ENCODE measurements at regions not wholly inside any gene's neighbourhood (a gene's known extent, or its start where the extent isn't known, plus 50 kb on each side); places are given as distances from the start of the nearest gene placed in this dataset.
"Not testable (repeated sequence)": the region's sequence is repeated elsewhere in the genome, so short reads cannot be mapped to it uniquely, and the experiment has no call there.

DNA sequence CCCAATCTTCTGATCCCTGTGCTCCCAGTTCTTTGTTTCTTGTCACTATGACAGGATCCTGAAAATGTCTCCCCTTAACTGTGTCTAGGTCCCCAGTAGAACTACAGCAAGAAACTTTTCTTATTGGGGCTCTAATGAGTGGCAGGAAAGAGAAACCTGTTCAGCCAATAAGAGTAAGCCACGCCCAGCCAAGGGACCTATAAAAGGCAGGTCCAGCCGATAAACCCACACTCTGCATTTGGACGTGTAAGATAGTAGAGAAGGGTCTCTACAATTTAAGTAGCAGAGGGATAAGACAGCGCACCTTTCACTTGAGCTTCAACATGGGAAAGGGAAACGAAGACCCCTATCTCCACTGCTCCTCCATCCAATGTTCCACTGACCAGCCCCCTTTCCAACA, 149.9 kb downstream of the LMLN start:
- no peak for DNase-seq
- Histone ChIP-seq H3K27me3 (ENCODE audit: low read depth) (peaks cover 88% of the 10 kb centered on the region), H3K27ac (replicated peaks) (no peak overlapping the region), H3K4me3 (no peak overlapping the region), H3K36me3 (no peaks in the 10 kb centered on the region), H3K4me1 (peaks cover 9% of the 10 kb centered on the region), H3K9me3 (replicated peaks) (no peaks in the 10 kb centered on the region)
- intact Hi-C loops (cut with micrococcal nuclease), result no loop called here
- TF ChIP-seq, protein P1, sequence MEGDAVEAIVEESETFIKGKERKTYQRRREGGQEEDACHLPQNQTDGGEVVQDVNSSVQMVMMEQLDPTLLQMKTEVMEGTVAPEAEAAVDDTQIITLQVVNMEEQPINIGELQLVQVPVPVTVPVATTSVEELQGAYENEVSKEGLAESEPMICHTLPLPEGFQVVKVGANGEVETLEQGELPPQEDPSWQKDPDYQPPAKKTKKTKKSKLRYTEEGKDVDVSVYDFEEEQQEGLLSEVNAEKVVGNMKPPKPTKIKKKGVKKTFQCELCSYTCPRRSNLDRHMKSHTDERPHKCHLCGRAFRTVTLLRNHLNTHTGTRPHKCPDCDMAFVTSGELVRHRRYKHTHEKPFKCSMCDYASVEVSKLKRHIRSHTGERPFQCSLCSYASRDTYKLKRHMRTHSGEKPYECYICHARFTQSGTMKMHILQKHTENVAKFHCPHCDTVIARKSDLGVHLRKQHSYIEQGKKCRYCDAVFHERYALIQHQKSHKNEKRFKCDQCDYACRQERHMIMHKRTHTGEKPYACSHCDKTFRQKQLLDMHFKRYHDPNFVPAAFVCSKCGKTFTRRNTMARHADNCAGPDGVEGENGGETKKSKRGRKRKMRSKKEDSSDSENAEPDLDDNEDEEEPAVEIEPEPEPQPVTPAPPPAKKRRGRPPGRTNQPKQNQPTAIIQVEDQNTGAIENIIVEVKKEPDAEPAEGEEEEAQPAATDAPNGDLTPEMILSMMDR (IDR thresholded peaks at IDR 0.05; ENCODE audit: borderline replicate concordance), result no peak

DNA sequence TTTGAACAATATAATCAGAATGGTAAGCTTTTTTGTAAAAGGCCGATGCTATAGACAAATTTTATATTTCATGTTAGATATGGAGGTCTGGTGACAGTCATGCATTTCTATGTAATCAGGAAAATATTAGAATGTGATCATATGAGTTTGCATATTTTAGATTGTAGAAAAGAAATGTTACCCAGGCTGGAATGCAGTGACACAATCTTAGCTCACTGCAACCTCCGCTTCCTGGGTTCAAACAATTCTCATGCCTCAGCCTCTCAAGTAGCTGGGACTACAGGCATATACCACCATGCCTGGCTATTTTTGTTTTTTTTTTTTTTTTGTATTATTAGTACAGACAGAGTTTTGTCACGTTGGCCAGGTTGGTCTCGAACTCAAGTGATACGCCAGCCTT, 152.0 kb downstream of the LMLN start:
- TF ChIP-seq, protein P1 (IDR thresholded peaks at IDR 0.05; ENCODE audit: borderline replicate concordance), result no peak
- Histone ChIP-seq H3K27ac (replicated peaks) (no peak overlapping the region), H3K4me3 (no peak overlapping the region), H3K36me3 (no peaks in the 10 kb centered on the region), H3K4me1 (peaks cover 9% of the 10 kb centered on the region), H3K27me3 (ENCODE audit: low read depth) (peaks cover 91% of the 10 kb centered on the region), H3K9me3 (replicated peaks) (no peaks in the 10 kb centered on the region)
- intact Hi-C loops (cut with micrococcal nuclease), result no loop called here
- no peak for DNase-seq

DNA sequence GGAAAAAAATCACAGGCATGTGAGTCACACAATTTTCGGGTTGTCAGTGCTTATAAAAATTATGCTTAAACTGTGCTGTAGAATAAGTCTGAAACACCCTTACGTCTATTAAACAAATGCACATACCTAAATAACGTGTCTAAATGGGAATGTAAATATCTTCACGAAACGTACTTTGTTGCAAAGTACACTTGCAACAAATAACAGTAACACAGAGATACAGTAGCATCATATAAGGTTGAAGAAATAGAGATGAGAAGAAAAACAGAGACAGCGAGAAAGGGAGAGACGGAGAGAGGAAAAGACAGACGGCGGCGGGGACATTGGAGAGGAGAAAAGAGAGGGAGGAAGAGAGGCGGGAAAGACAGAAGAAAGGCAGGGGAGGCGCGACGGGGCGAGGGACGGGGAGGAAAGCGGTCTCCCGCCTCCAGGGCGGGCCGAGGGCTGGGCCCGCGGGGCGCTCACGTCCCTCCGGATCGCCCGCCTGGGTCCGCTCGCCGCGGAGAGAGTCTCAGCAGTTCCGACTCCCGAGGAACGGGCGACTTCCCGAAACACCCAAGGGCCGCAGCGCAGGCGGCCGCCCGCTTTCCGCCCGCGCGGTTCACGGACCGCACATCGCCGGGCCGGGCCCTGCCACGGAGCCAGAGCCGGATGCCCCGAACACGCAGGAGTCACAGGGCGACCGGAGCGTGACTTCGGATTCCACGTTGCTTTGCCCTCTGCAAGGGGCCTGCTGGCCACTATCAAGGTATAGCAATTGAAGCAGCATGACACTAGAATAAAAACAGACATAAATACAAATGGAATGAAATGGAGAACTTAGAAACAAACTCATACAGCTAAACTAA, 153.4 kb downstream of the LMLN start:
- Histone ChIP-seq H3K36me3 (no peaks in the 10 kb centered on the region), H3K4me1 (peaks cover 9% of the 10 kb centered on the region), H3K4me3 (peak overlapping the region; percentile 57), H3K27me3 (ENCODE audit: low read depth) (peaks cover 81% of the 10 kb centered on the region), H3K9me3 (replicated peaks) (no peaks in the 10 kb centered on the region), H3K27ac (replicated peaks) (no peak overlapping the region)
- TF ChIP-seq, protein P1 (IDR thresholded peaks at IDR 0.05; ENCODE audit: borderline replicate concordance), result no peak
- DNase-seq, result no peak
- intact Hi-C loops (cut with micrococcal nuclease), result no loop called here

DNA sequence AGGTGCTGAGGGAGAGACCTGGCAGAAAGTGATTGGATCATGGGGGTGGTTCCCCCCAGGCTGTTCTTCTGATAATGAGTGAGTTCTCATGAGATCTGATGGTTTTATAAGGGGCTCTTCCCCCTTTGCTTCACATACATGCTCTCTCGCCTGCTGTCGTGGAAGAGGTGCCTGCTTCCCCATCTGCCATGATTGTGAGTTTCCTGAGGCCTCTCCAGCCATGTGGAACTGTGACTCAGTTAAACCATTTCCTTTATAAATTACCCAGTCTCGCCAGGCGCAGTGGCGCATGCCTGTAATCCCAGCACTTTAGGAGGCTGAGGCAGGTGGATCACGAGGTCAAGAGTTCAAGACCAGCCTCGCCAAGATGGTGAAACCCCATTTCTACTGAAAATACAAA, 154.5 kb downstream of the LMLN start:
- H3K9me3 ChIP-seq (replicated peaks); H3K27ac ChIP-seq (replicated peaks); H3K4me3 ChIP-seq; H3K4me1 ChIP-seq; DNase-seq; intact Hi-C loops (cut with micrococcal nuclease); H3K36me3 ChIP-seq: not testable (repeated sequence)
- H3K27me3 ChIP-seq (ENCODE audit: low read depth), result peaks cover 76% of the 10 kb centered on the region

DNA sequence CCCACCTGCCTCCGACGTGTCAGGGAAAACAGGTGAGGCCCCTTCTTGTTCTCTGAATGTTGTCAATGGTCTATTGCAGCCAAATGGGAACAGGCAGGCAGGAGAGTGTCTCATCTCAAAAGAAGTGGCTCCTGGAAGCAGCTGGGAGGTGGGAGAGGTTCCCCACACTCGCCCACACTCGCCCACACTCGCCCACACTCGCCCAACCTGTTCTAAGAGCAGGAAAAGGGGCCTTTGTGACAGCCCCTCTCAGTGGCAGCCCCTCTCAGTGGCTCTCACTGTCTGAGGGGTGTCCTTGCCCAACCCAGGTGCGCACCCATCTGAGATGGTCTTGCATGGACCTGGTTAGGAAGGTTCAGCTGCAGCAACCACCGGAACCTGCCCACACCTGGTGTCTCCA, 162.2 kb downstream of the LMLN start:
- H3K27ac ChIP-seq (replicated peaks); DNase-seq; H3K9me3 ChIP-seq (replicated peaks); intact Hi-C loops (cut with micrococcal nuclease); H3K4me3 ChIP-seq; H3K36me3 ChIP-seq; H3K4me1 ChIP-seq: not testable (repeated sequence)
- peaks cover 14% of the 10 kb centered on the region for H3K27me3 ChIP-seq (ENCODE audit: low read depth)

DNA sequence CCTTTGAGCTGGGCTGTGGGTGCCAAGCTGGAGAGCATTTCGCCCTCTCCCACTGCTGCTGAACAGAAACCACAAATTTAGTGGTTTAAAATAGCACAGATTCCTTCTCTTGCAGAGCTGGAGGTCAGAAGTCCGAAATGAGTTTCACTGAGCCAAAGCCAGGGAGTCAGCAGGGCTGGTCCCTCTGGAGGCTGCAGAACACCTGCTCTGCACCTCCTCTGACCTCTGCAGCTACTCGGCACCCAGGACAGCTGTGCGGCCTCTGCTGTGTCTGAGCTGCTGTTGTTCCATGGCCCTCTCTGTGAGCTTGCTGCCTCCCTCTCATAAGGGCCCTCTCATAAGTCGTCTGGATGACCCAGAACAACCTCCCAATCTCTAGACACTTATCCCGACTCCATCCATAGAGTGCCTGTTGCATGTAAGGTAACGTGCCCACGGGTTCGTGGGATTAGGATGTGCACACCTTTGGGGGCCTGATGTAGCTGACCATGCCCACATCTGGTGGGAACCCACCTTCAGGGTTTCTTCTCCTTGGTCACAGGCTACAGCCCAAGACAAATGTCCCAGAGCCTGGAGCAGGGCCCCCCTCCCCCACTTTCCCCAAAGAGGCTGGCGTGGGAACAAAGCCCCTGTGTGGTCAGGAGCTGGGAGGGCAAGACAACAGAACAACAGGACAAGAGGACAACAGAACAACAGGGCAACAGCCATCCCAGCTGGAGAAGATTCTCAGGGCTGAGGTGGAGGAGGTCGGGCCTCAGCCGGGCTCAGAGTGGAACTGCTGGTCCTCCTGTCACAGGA, 177.2 kb downstream of the LMLN start:
- H3K27me3 ChIP-seq (ENCODE audit: low read depth); intact Hi-C loops (cut with micrococcal nuclease); H3K27ac ChIP-seq (replicated peaks); H3K4me1 ChIP-seq; H3K4me3 ChIP-seq; H3K9me3 ChIP-seq (replicated peaks); DNase-seq; H3K36me3 ChIP-seq: not testable (repeated sequence)

DNA sequence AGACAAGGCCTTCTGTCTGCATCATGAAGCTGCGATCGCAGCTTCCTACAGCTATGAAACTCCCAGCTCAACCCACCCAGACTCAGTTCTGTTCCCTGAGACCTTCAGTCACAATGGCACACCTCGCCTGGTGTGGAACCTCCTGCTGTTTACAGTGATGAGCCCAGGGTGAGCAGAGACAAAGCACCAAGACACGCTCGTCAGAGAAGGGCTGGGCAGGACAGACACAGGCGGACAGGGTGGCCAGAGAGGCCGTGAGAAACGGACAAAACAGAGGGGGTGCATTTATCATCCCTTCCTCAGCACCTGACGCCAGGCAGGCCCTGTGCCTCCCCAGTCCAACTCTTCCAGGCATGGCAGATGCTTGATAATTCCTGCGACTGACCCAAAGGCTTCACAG, 178.2 kb downstream of the LMLN start:
- H3K4me3 ChIP-seq; H3K4me1 ChIP-seq; intact Hi-C loops (cut with micrococcal nuclease); DNase-seq; H3K27me3 ChIP-seq (ENCODE audit: low read depth); H3K9me3 ChIP-seq (replicated peaks); H3K27ac ChIP-seq (replicated peaks); H3K36me3 ChIP-seq: not testable (repeated sequence)

DNA sequence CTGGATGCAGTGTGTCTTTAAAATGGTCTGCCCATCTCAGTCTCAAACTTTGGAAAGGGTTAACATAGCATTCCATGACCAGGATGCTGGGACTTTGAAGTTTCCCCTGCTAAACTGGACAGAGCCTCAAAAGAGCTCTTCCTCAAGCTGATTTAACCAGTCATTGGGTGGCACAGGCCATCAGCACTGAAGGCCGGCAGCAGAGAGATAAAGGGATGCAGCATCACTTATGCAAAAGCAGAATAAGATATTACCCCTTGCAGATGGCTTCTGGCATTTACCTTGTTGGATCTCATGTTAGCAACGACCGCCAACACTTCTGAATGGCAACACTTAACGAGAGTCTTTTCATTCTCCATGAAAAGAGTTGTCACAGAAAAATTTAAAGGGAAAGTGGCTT, 179.0 kb downstream of the LMLN start:
- not testable (repeated sequence) for H3K4me3 ChIP-seq

DNA sequence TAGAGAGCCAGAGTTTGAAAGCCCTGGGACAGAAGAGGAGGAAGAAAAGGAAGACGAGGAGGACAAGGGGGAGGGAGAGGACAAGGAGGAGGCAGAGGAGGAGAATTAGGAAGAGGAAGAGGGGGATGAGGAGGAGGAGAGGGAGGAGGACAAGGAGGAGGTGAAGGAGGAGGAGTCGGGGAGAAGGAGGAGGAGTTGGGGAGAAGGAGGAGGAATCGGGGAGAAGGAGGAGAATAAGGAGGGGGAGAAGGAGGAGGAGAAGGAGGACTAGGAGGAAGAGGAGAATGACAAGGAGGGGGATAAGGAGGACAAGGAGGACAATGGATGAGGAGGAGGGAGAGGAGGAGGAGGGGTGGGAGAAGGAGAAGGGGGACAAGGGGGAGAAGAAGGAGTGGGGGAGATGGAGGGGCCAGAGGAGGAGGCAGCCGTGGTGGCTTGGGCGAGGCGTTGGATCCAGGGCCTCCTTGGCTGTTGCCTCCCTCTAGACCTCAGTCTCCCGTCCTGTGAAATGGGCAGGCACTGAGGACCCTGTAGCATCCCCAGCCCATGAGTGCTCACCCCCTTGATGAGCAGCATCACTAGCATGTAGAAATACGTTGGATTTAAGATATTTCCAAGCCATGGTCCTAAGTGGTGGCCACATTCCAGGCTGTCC, 179.6 kb downstream of the LMLN start:
- H3K4me3 ChIP-seq; H3K9me3 ChIP-seq (replicated peaks); H3K4me1 ChIP-seq; H3K36me3 ChIP-seq; intact Hi-C loops (cut with micrococcal nuclease); H3K27me3 ChIP-seq (ENCODE audit: low read depth); H3K27ac ChIP-seq (replicated peaks); DNase-seq: not testable (repeated sequence)

More for the DNA sequence above, 179.0 kb downstream of the LMLN start:
- H3K4me1 ChIP-seq; intact Hi-C loops (cut with micrococcal nuclease); H3K36me3 ChIP-seq; H3K9me3 ChIP-seq (replicated peaks); H3K27ac ChIP-seq (replicated peaks); H3K27me3 ChIP-seq (ENCODE audit: low read depth); DNase-seq: not testable (repeated sequence)
